Mucosa of descending colon (tissue), 3 donors: ENCODE measurements at regions not wholly inside any gene's neighbourhood (a gene's known extent, or its start where the extent isn't known, plus 50 kb on each side); places are given as distances from the start of the nearest gene placed in this dataset.

Source experiments
- ATAC-seq: fragments of 200-7000 bp; cut with Tn5 transposase; one replicate; pipeline ENCODE4 v1.9.1; 2020; ENCODE audit warnings: mild to moderate bottlenecking, moderate library complexity
- DNase-seq, 3 donors: peaks; one replicate each; pipeline ENCODE4 v3.0.0-alpha.2; 2020
- H3K36me3 ChIP-seq: fragments of 200-600 bp; one replicate; pipeline ENCODE4 v1.8.0; 2021; ENCODE audit warnings: low read depth, mild to moderate bottlenecking
- H3K4me1 ChIP-seq: fragments of 200-600 bp; one replicate; pipeline ENCODE4 v1.8.0; 2021; ENCODE audit warnings: low read depth, mild to moderate bottlenecking
- H3K4me3 ChIP-seq: fragments of 200-600 bp; one replicate; pipeline ENCODE4 v1.8.0; 2021; ENCODE audit warnings: mild to moderate bottlenecking
- H3K9me3 ChIP-seq: fragments of 200-600 bp; one replicate; pipeline ENCODE4 v1.8.0; 2021; ENCODE audit warnings: mild to moderate bottlenecking
- CTCF ChIP-seq: fragments of 200-600 bp; IDR thresholded peaks from one replicate; pipeline ENCODE4 v1.8.0; 2022; ENCODE audit warnings: antibody characterized with exemption, mild to moderate bottlenecking
- intact Hi-C, 2 donors: fragments of 100-400 bp; cut with DNase I in 1 of 2; cut with micrococcal nuclease in 1 of 2; formaldehyde crosslinking; loops; one replicate each; pipeline versions ENCODE4 v1.11.0 to v1.11.1; 2022; cut with DNase I, micrococcal nuclease
- donor health status: DM: no; HTN: no; CAD: no; lungs with moderate emphysema.
- donor health status: DM: no; HTN: no; CAD: no.
- donor health status: DM: no; HTN: yes; CAD: no.

GRCh38 chr10:21247592-21247991 is 277.9 kb downstream of the SKIDA1 start:
- Histone ChIP-seq H3K4me1 (no peaks in the 10 kb centered on the region), H3K4me3 (no peak overlapping the region), H3K36me3 (no peaks in the 10 kb centered on the region), H3K9me3 (no peaks in the 10 kb centered on the region)
- intact Hi-C loops = no loop called here
- TF ChIP-seq CTCF = no peak
- DNase-seq (no peak), ATAC-seq (no peak)

DNA sequence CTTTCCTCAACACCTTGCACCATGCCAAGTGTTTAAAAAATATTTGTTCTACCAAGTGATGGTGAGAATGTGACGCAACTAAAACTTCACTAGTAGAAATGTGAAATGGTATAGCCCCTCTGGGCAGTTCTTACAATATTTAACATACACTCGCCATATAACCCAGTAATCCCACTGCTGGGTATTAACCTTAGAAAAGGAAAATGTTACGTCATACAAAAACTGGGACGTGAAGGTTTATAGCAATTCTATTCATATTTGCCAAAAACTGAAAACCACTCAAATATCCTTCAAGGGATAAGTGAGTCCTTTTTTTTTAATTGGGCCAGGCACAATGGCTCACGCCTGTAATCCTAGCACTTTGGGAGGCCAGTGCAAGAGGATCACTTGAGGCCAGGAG is 279.3 kb downstream of the SKIDA1 start:
- Histone ChIP-seq H3K4me3 (no peak overlapping the region), H3K9me3 (no peaks in the 10 kb centered on the region), H3K4me1 (no peaks in the 10 kb centered on the region), H3K36me3 (no peaks in the 10 kb centered on the region)
- DNase-seq (no peak), ATAC-seq (no peak)
- TF ChIP-seq CTCF = no peak
- intact Hi-C loops = no loop called here

- DNase-seq = no peak
- TF ChIP-seq CTCF = no peak
- ATAC-seq = no peak
- Histone ChIP-seq H3K9me3 (no peaks in the 10 kb centered on the region), H3K36me3 (no peaks in the 10 kb centered on the region), H3K4me3 (no peak overlapping the region), H3K4me1 (no peaks in the 10 kb centered on the region)
- intact Hi-C loops = no loop called here
Measured at GRCh38 chr10:21243748-21244257, 281.7 kb downstream of the SKIDA1 start.

DNA sequence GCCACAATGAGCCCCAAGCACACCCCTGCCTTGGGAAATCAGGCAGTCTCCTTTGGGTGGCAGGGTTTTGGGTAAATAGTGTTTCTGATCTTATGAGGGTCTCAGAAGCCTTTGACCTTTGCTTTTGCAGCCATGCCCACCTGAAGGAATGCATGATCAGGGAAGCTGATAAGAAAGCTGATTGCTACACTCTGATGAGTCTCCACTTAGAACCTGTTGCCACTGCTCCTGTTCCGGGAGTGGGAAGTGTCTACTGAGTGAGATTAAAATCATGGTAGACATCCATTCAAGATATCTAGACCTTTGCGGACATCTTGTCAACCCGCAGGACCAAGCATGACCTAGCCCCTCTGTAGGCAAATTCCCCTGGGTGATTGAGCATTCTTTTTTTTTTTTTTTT is 282.6 kb downstream of the SKIDA1 start:
- Histone ChIP-seq H3K36me3 (no peaks in the 10 kb centered on the region), H3K4me1 (no peaks in the 10 kb centered on the region), H3K9me3 (no peaks in the 10 kb centered on the region), H3K4me3 (no peak overlapping the region)
- TF ChIP-seq CTCF = no peak
- no peak for DNase-seq
- no peak for ATAC-seq
- intact Hi-C loops = no loop called here

GRCh38 chr10:21238717-21239116 is 286.8 kb downstream of the SKIDA1 start:
- intact Hi-C loops = no loop called here
- DNase-seq (no peak), ATAC-seq (no peak)
- Histone ChIP-seq H3K36me3 (no peaks in the 10 kb centered on the region), H3K4me3 (no peak overlapping the region), H3K9me3 (no peaks in the 10 kb centered on the region), H3K4me1 (no peaks in the 10 kb centered on the region)
- no peak for TF ChIP-seq CTCF

- Histone ChIP-seq H3K36me3 (no peaks in the 10 kb centered on the region), H3K4me1 (no peaks in the 10 kb centered on the region), H3K4me3 (no peak overlapping the region), H3K9me3 (no peaks in the 10 kb centered on the region)
- TF ChIP-seq CTCF = no peak
- no peak for DNase-seq
- intact Hi-C loops = no loop called here
- ATAC-seq = peak; percentile 52
Measured at GRCh38 chr10:21238044-21238443, 287.4 kb downstream of the SKIDA1 start.
